HG03060 (cell line): ENCODE measurements at regions not wholly inside any gene's neighbourhood (a gene's known extent, or its start where the extent isn't known, plus 50 kb on each side); places are given as distances from the start of the nearest gene placed in this dataset.
"Not testable (repeated sequence)": the region's sequence is repeated elsewhere in the genome, so short reads cannot be mapped to it uniquely, and the experiment has no call there.

ENCODE experiments used
- ATAC-seq: cut with Tn5 transposase; IDR thresholded peaks from one replicate; pipeline ENCODE4 v1.9.1; 2021; ENCODE audit warnings: low read depth, moderate number of reproducible peaks; ENCODE audit not compliant: unreplicated experiment

DNA sequence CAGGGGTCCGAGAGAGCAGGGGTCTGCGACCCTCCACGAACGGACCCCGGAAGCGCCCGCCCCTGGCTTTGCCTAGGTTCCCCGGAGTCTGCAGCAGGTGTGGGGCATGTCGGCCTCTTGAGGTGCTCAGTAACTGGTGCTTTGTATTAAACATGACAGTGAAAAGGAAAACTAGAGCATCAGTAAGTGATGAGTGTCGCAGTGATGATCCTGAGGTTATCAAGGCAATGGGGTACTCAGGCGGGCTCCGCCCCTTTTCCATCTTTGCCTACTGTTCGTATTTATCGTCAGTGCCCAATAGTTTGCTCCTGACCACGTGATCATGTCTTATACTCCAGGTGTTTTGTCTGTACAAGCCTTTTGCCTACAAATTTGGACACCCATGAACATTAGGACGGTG lies 262.4 kb downstream of the ZNF37A start:
- ATAC-seq, result peak; percentile 8

DNA sequence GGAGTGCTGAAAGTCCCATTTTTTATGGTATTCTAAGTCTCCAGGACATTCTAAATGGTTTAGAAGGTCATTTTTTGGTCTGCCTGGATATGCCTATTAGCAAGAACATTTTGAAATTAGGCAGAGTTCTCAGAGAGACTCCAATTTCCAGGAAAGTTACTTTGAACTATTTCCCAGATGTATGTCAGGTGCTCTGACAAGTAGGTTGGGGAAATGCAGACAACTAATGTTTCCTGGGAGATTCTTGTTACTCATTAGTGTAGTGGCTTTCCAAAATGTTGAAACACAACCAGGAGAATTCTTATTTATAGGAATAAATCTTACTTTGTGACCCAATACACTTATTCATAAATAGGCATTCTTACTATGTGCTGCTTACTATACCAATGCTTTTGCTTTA lies 268.4 kb downstream of the ZNF37A start:
- not testable (repeated sequence) for ATAC-seq

GRCh38 chr10:38364073-38364472 lies 269.9 kb downstream of the ZNF37A start:
- not testable (repeated sequence) for ATAC-seq

- not testable (repeated sequence) for ATAC-seq
Observed at GRCh38 chr10:38365917-38366316, 271.8 kb downstream of the ZNF37A start.

DNA sequence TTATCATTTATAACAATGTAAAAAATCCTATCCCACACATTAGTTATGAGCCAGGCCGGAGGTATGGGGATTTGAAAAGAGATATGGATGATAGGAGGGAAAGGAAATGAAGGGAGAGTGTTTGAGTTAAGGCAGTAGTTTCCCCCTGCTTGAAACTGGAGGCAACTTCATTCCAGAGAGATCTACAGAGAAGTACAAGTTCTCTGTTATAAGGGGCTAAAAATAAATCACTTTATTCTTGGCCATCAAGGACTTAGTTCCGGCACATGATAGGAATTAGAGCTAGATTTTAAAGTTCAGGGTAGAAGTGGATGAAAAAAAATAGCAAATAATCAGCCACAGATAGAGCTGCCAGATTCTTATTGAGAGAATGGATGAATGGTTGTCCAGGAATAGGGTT lies 289.7 kb downstream of the ZNF37A start:
- ATAC-seq, result not testable (repeated sequence)

- ATAC-seq, result not testable (repeated sequence)
Observed at GRCh38 chr10:38386869-38387268, 292.7 kb downstream of the ZNF37A start.

- not testable (repeated sequence) for ATAC-seq
Observed at GRCh38 chr10:38390725-38391124, 296.6 kb downstream of the ZNF37A start.

GRCh38 chr10:38395465-38395864 lies 301.3 kb downstream of the ZNF37A start:
- ATAC-seq, result not testable (repeated sequence)

DNA sequence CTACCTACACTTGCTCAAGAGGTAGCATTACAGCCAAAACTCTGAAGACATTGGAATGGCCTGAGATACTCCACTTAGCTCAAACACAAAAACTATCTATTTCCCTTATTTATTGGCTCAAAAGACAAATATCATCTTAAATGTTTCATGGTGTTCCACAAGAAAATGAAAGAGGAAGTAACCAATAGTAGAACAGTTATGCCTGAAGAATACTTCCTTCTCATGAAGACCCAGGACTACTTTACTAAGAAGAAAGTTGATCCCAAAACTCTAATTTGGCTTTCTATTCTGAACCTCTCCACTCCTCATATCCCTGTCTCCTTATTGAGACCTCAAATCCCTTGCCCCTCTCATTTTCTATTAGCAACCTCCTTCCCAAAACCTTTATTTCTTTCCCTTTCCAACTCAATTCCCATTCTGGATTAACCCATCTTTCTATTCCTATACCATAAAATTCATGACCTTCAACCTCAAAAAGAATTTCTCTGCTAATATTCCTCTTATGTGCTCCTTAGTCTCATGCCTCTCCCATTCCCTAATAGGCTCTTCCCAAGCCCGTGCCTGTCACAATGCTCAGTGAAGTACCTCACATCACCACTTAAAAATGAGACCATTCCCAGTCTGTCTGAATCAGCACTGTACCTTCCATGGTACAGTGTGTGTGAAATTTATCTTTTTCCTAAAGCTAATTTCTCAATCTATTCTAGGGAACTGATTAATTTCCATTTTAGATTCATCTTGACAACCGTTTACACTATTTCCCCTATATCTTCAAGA lies 302.2 kb downstream of the ZNF37A start:
- not testable (repeated sequence) for ATAC-seq

DNA sequence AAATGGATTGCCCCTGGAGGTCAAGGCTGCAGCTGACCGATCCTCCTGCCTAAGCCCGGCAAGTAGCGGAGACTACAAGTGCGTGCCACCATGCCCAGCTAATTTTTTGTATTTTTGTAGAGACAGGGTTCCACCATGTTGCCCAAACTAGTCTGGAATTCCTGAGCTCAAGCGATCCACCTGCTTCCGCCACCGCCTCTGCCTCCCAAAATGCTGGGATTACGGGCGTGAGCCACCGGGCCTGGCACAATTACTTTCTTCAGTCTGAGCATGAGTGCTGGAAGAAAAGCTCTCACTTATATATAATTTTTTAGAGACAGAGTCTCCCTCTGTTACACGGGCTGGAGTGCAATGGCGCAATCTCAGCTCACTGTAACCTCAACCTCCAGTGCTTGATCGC lies 307.4 kb downstream of the ZNF37A start:
- ATAC-seq, result not testable (repeated sequence)

DNA sequence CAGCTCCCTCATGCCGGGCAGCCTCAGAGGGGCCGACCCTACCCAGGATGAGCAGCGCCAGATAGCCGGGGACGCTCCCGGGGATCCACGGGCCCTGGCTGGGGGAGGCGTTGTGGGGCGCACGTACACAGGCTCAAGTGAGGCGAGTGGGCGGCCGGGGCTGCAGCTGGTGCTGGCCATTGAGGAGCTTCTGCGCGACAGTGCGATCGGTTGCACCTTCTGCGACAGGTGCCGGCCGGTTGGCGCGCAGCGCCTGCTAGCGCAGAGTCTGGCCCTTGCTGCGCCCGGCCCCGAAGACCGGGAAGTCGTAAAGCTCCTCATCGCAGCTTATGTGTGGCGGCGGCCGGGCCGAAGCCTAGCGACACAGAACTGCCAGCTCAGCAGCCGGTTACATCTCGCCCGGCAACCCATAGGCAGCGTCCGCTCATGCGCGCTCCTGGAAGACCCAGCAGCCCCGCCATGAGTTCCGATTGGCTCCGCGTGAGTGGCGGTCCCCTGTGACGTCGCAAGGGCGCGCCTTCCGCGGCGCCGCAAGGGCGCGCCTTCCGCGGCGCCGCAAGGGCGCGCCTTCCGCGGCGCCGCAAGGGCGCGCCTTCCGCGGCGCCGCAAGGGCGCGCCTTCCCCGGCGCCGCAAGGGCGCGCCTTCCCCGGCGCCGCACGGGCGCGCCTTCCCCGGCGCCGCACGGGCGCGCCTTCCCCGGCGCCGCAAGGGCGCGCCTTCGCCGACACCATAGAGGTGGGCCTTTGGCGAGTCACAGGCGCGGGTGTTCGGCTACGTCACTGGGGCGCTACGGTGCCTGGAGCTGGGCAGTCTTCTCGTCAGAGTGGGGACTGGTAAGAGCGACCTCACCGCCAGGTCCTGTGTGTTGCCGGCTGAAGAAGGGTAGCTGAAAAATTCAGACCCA lies 308.6 kb downstream of the ZNF37A start:
- peak; percentile 99 for ATAC-seq

GRCh38 chr10:38403347-38404117 lies 309.4 kb downstream of the ZNF37A start:
- ATAC-seq, result not testable (repeated sequence)

GRCh38 chr10:38423634-38424033 lies 329.5 kb downstream of the ZNF37A start:
- ATAC-seq, result not testable (repeated sequence)

GRCh38 chr10:38430242-38430641 lies 336.1 kb downstream of the ZNF37A start:
- not testable (repeated sequence) for ATAC-seq

GRCh38 chr10:38437359-38437758 lies 343.2 kb downstream of the ZNF37A start:
- ATAC-seq, result not testable (repeated sequence)

DNA sequence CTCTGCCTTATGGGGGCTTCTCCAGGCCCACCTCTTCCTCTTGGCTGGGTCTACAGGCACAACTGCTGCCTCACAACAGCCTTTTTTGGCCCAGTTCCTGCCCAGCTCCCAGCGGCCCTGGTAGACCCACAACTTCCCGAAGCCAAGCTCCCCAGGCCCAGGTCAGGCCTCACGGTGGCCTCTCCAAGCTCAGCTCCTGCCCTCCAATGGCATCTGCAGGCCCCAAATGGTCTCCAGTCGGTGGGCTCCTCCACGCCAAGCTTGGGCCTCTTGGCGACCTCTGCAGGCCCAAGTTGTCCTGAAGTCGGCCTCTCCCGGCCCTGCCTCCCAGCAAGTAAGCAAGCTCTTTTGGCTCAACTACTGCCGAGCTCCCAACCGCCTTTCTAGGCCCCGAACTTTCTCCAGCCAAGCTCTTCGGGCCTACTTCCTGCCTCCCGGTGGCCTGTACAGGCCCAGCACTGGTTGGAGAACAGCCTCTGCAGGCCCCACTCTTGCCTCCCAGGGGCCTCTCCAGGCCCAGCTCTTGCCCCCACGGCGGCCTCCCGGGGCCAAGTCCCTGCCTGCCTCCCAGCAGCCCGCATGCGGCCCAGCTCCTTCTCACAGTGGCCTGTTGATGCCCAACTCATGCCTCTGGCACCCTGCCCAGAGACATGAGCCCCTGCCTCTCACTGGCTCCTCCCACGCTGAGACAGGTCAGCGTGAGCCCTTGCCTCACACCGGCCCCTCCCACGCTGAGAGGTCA lies 354.6 kb downstream of the ZNF37A start:
- ATAC-seq, result not testable (repeated sequence)

DNA sequence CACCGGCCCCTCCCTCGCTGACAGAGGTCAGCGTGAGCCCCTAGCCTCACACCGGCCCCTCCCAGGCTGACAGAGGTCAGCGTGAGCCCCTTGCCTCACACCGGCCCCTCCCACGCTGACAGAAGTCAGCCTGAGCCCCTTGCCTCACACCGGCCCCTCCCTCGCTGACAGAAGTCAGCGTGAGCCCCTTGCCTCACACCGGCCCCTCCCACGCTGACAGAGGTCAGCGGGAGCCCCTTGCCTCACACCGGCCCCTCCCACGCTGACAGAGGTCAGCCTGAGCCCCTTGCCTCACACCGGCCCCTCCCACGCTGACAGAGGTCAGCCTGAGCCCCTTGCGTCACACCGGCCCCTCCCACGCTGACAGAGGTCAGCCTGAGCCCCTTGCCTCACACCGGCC lies 355.5 kb downstream of the ZNF37A start:
- not testable (repeated sequence) for ATAC-seq

GRCh38 chr10:38450372-38451057 lies 356.4 kb downstream of the ZNF37A start:
- not testable (repeated sequence) for ATAC-seq

DNA sequence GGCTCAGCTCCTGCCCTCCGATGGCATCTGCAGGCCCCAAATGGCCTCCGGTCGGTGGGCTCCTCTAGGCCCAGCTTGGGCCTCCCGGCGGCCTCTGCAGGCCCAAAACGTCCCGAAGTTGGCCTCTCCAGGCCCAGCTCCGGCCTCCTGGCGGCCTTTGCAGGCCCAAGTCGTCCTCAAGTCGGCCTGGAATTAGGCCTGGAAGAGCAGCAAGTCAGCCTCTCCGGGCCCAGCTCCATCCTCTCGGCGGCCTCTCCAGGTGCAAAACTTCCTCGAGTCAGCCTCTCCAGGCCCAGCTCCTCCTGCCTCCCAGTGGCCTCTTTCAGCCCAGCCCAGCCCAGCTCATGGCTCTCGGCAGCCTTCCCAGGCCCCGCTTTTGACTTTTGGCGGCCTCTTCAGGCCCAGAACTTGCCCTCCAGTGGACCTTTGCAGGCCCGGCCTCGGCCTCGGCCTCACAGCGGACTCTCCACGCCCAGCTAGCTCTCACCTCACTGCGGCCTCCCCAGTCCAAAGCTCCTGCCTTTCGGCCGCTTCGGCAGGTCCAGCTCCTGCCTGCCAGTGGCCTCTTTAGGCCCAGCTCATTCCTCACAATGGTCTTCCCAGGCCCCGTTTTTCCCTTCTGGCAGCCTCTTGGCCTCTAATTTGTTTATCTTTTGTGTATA lies 357.3 kb downstream of the ZNF37A start:
- not testable (repeated sequence) for ATAC-seq
